K562 (cell line): ENCODE measurements at regions not wholly inside any gene's neighbourhood (a gene's known extent, or its start where the extent isn't known, plus 50 kb on each side); places are given as distances from the start of the nearest gene placed in this dataset.
"Not testable (repeated sequence)": the region's sequence is repeated elsewhere in the genome, so short reads cannot be mapped to it uniquely, and the experiment has no call there.

Experiments used
- ATAC-seq: fragments of 200-7000 bp; cut with Tn5 transposase; 3 replicates; pipeline ENCODE4 v1.9.1; 2020; ENCODE audit warnings: moderate library complexity
- BruUV-seq: library from RNA; stranded (reverse); fragments of 400-500 nt; replicated peaks from 2 replicates; lab custom pipeline; 2021; lab: Mats Ljungman, UMichigan
- CTCF ChIA-PET: fragments of 300-600 bp; formaldehyde crosslinking; extraction: SDS; loops from one replicate; lab custom pipeline; 2021; ENCODE audit warnings: low intra/inter-chr PET ratio; lab: Yijun Ruan, JAX
- POLR2A ChIA-PET: fragments of 300-600, 350-650 bp; sonication (Branson Sonifier 250); formaldehyde crosslinking; extraction: SDS; loops from one replicate; lab custom pipeline; 2021; ENCODE audit warnings: antibody characterized with exemption, inconsistent platforms; lab: Yijun Ruan, JAX
- DNase-seq, 4 experiments: peaks; one replicate each; pipeline versions ENCODE4 v3.0.0 to v3.0.0-alpha.2; 2011 to 2018; ENCODE audit warnings: low spot score in 3 of 4, mixed read lengths in 3 of 4; ENCODE audit errors: extremely low read depth in 1 of 4
- FAIRE-seq: peaks from 2 replicates; lab custom pipeline; 2011; peaks lifted over from hg19 to GRCh38; lab: Jason Lieb, UNC
- H2AFZ ChIP-seq: 2 replicates; pipeline ENCODE4 v1.6.0; 2011; ENCODE audit warnings: low read depth, low read length, control low read depth, inconsistent platforms
- H3K27ac ChIP-seq: fragments of 200-600 bp; 3 replicates; pipeline ENCODE4 v1.8.0; 2011; ENCODE audit warnings: low read depth, mild to moderate bottlenecking, control low read depth, inconsistent platforms, low read length, moderate library complexity, mixed read lengths; ENCODE audit errors: extremely low read depth
- H3K27me3 ChIP-seq, 2 experiments: fragments of 300-600 bp in 1 of 2; 2 replicates in 1 of 2; 3 replicates in 1 of 2; pipeline versions ENCODE4 v1.6.0 to v1.8.0; 2011; ENCODE audit warnings: inconsistent platforms in 2 of 2, low read length in 2 of 2, mild to moderate bottlenecking in 1 of 2, mixed read lengths in 1 of 2, moderate library complexity in 1 of 2; ENCODE audit not compliant: control insufficient read depth in 2 of 2, insufficient read depth in 2 of 2
- H3K36me3 ChIP-seq: fragments of 300-600 bp; 3 replicates; pipeline ENCODE4 v1.8.0; 2011; ENCODE audit warnings: mild to moderate bottlenecking, low read length, inconsistent platforms; ENCODE audit not compliant: control insufficient read depth, insufficient read depth
- H3K4me1 ChIP-seq, 2 experiments: fragments of 200-600 bp in 1 of 2; replicated peaks in 1 of 2; 2 replicates in 1 of 2; 3 replicates in 1 of 2; pipeline versions ENCODE4 v1.5.1 to v1.8.0; 2011; ENCODE audit warnings: inconsistent platforms in 2 of 2, low read length in 2 of 2, mild to moderate bottlenecking in 1 of 2, mixed read lengths in 1 of 2, moderate library complexity in 1 of 2; ENCODE audit not compliant: control insufficient read depth in 2 of 2, insufficient read depth in 2 of 2
- H3K4me2 ChIP-seq: 2 replicates; pipeline ENCODE4 v1.6.1; 2011; ENCODE audit warnings: low read length, control low read depth, inconsistent platforms, mixed read lengths; ENCODE audit not compliant: insufficient read depth
- H3K4me3 ChIP-seq: fragments of 200-600 bp; sonication (generic), shearing (Covaris generic); 2 replicates; pipeline ENCODE4 v1.5.1; 2016; ENCODE audit warnings: control low read depth, inconsistent platforms
- H3K79me2 ChIP-seq: fragments of 200-600 bp; 3 replicates; pipeline ENCODE4 v1.8.0; 2011; ENCODE audit warnings: low read length, inconsistent platforms; ENCODE audit not compliant: control insufficient read depth, insufficient read depth
- H3K9ac ChIP-seq, 2 experiments: 2 replicates each; pipeline versions ENCODE4 v1.6.0 to v1.6.1; 2011; ENCODE audit warnings: low read depth in 2 of 2, low read length in 2 of 2, control low read depth in 1 of 2, inconsistent platforms in 1 of 2, mild to moderate bottlenecking in 1 of 2, mixed read lengths in 1 of 2; ENCODE audit not compliant: insufficient read depth in 1 of 2
- H3K9me1 ChIP-seq: one replicate; pipeline ENCODE4 v1.6.0; 2011; ENCODE audit warnings: inconsistent platforms, mild to moderate bottlenecking, low read length, moderate library complexity; ENCODE audit not compliant: control insufficient read depth, insufficient read depth
- H3K9me3 ChIP-seq: replicated peaks from 2 replicates; pipeline ENCODE4 v1.5.1; 2011; ENCODE audit warnings: low read depth, low read length, inconsistent platforms; ENCODE audit not compliant: control insufficient read depth, insufficient read depth
- H4K20me1 ChIP-seq: replicated peaks from 2 replicates; pipeline ENCODE4 v1.6.1; 2011; ENCODE audit warnings: low read length, inconsistent platforms, mixed read lengths; ENCODE audit not compliant: control insufficient read depth, insufficient read depth
- ZNF146 ChIP-seq: IDR thresholded peaks from one replicate; pipeline ENCODE4 v1.6.1; 2018; ENCODE audit warnings: missing compliant biosample characterization; ENCODE audit not compliant: unreplicated experiment
- ZNF316 ChIP-seq: fragments of 450-650 bp; IDR thresholded peaks from 2 replicates; pipeline ENCODE4 v1.6.1; 2016
- WGBS: fragments of 100-300 bp; shearing (Covaris generic); methylation state at CpG from one replicate; pipeline ENCODE4 v1.1.6; 2016; ENCODE audit warnings: low coverage, mixed read lengths; ENCODE audit not compliant: insufficient coverage; ENCODE audit errors: missing lambda C conversion rate; 5-methylcytosine and 5-hydroxymethylcytosine counted together
- in situ Hi-C: fragments of 300-500 bp; cut with MboI; formaldehyde crosslinking; loops from 4 replicates; pipeline ENCODE4 v1.15.0; 2018; ENCODE audit warnings: inconsistent platforms, mixed read lengths
- intact Hi-C: fragments of 100-400 bp; cut with micrococcal nuclease; formaldehyde crosslinking; loops from 2 replicates; pipeline ENCODE4 v1.14.2; 2022

- Histone ChIP-seq H3K9me3 (no peaks in the 10 kb centered on the region), H3K79me2 (no peaks in the 10 kb centered on the region), H3K27me3 (no peaks in the 10 kb centered on the region)
- BruUV-seq, result no TSS peak
- intact Hi-C loops, result no loop called here
- TF ChIP-seq ZNF316, result peak; percentile 41; the same call in 1 of the 2 replicates
- no peak for TF ChIP-seq ZNF146
- TF ChIP-seq, all 486 proteins: peak for 1
- Histone ChIP-seq H3K4me3 (no peak overlapping the region), H2AFZ (no peak overlapping the region), H3K27ac (no peak overlapping the region), H3K4me1 (no peaks in the 10 kb centered on the region), H3K36me3 (no peaks in the 10 kb centered on the region), H3K4me2 (no peak overlapping the region), H3K9me1 (no peaks in the 10 kb centered on the region), H4K20me1 (no peaks in the 10 kb centered on the region), H3K9ac (no peak overlapping the region)
- ATAC-seq (no peak), FAIRE-seq (no peak), DNase-seq (no peak)
- POLR2A ChIA-PET, result no interaction called here
- CTCF ChIA-PET, result no interaction called here
- in situ Hi-C loops, result no loop called here
Measured at GRCh38 chr2:193141998-193142397, 947.3 kb upstream of the TMEFF2 start.

GRCh38 chr2:193140895-193141294, 946.2 kb upstream of the TMEFF2 start:
- POLR2A ChIA-PET, H3K79me2 ChIP-seq, CTCF ChIA-PET, H3K4me1 ChIP-seq, H3K9me1 ChIP-seq, H3K27ac ChIP-seq, H3K9ac ChIP-seq, FAIRE-seq, H3K27me3 ChIP-seq, ATAC-seq, H2AFZ ChIP-seq, H3K4me2 ChIP-seq, BruUV-seq, H3K4me3 ChIP-seq, H4K20me1 ChIP-seq, H3K9me3 ChIP-seq, H3K36me3 ChIP-seq, intact Hi-C loops, in situ Hi-C loops, DNase-seq: not testable (repeated sequence)
- WGBS, result 0% methylated on average over 1 of the region's 1 CpG
